Nephron progenitor cell (in vitro differentiated cells): ENCODE measurements at regions not wholly inside any gene's neighbourhood (a gene's known extent, or its start where the extent isn't known, plus 50 kb on each side); places are given as distances from the start of the nearest gene placed in this dataset.
"Not testable (repeated sequence)": the region's sequence is repeated elsewhere in the genome, so short reads cannot be mapped to it uniquely, and the experiment has no call there.

Experiments used
- DNase-seq: peaks from one replicate; pipeline ENCODE4 v3.0.0; 2021
- H3K27ac Mint-ChIP-seq: 2 replicates; pipeline ENCODE4 v1.8.0; 2021; ENCODE audit warnings: mild to moderate bottlenecking, moderate library complexity, mixed read lengths
- H3K27me3 Mint-ChIP-seq: 2 replicates; pipeline ENCODE4 v1.8.0; 2021; ENCODE audit warnings: mild to moderate bottlenecking, low read depth, mixed read lengths; ENCODE audit not compliant: poor library complexity
- H3K36me3 Mint-ChIP-seq: 2 replicates; pipeline ENCODE4 v1.8.0; 2021; ENCODE audit warnings: low read depth, mixed read lengths
- H3K4me1 Mint-ChIP-seq: 2 replicates; pipeline ENCODE4 v1.8.0; 2021; ENCODE audit warnings: mixed read lengths
- H3K4me3 Mint-ChIP-seq: 2 replicates; pipeline ENCODE4 v1.8.0; 2021; ENCODE audit warnings: mild to moderate bottlenecking, moderate library complexity, mixed read lengths
- H3K9me3 Mint-ChIP-seq: 2 replicates; pipeline ENCODE4 v1.8.0; 2021; ENCODE audit warnings: mild to moderate bottlenecking, moderate library complexity, mixed read lengths
- TF ChIP-seq, protein P1 (sequence below): fragments of 200-600 bp; sonication (generic); IDR thresholded peaks from 2 replicates; pipeline ENCODE4 v1.5.0; 2021; ENCODE audit warnings: antibody characterized with exemption

GRCh38 chr2:118582058-118582457 lies 265.4 kb downstream of the EN1 start:
- TF ChIP-seq, protein P1, sequence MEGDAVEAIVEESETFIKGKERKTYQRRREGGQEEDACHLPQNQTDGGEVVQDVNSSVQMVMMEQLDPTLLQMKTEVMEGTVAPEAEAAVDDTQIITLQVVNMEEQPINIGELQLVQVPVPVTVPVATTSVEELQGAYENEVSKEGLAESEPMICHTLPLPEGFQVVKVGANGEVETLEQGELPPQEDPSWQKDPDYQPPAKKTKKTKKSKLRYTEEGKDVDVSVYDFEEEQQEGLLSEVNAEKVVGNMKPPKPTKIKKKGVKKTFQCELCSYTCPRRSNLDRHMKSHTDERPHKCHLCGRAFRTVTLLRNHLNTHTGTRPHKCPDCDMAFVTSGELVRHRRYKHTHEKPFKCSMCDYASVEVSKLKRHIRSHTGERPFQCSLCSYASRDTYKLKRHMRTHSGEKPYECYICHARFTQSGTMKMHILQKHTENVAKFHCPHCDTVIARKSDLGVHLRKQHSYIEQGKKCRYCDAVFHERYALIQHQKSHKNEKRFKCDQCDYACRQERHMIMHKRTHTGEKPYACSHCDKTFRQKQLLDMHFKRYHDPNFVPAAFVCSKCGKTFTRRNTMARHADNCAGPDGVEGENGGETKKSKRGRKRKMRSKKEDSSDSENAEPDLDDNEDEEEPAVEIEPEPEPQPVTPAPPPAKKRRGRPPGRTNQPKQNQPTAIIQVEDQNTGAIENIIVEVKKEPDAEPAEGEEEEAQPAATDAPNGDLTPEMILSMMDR = no peak
- H3K9me3 Mint-ChIP-seq = no peaks in the 10 kb centered on the region
- H3K4me1 Mint-ChIP-seq = peaks cover 51% of the 10 kb centered on the region
- DNase-seq = no peak
- no peak overlapping the region for H3K27ac Mint-ChIP-seq
- no peaks in the 10 kb centered on the region for H3K36me3 Mint-ChIP-seq
- no peak overlapping the region for H3K4me3 Mint-ChIP-seq
- no peaks in the 10 kb centered on the region for H3K27me3 Mint-ChIP-seq

GRCh38 chr2:118580651-118581050 lies 266.8 kb downstream of the EN1 start:
- TF ChIP-seq, protein P1 = no peak
- H3K27me3 Mint-ChIP-seq = peaks cover 5% of the 10 kb centered on the region
- no peaks in the 10 kb centered on the region for H3K9me3 Mint-ChIP-seq
- H3K27ac Mint-ChIP-seq = no peak overlapping the region
- no peak overlapping the region for H3K4me3 Mint-ChIP-seq
- H3K4me1 Mint-ChIP-seq = peaks cover 65% of the 10 kb centered on the region
- DNase-seq = no peak
- no peaks in the 10 kb centered on the region for H3K36me3 Mint-ChIP-seq

DNA sequence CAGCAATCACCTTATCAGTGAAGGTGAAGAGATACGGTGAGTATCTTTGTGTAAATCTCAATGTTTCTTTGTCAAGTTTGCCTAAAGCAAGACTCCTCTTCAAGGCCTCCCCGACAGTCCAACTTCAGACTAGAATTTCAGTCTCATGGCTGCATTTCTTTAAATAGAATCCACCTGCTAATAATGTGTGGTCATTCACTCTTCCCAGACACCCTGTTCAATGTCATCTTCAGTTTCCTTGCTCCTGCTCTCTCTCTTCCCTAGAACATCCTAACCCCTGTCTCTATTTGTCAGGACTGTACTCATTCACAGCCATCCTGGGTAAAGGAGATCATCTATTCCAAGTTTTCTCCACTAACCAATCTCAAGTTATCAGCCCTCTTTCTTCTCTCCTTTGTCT lies 267.3 kb downstream of the EN1 start:
- H3K4me1 Mint-ChIP-seq = peaks cover 69% of the 10 kb centered on the region
- H3K36me3 Mint-ChIP-seq = no peaks in the 10 kb centered on the region
- no peaks in the 10 kb centered on the region for H3K9me3 Mint-ChIP-seq
- H3K27me3 Mint-ChIP-seq = peaks cover 5% of the 10 kb centered on the region
- H3K27ac Mint-ChIP-seq = no peak overlapping the region
- TF ChIP-seq, protein P1 = no peak
- DNase-seq = no peak
- no peak overlapping the region for H3K4me3 Mint-ChIP-seq

DNA sequence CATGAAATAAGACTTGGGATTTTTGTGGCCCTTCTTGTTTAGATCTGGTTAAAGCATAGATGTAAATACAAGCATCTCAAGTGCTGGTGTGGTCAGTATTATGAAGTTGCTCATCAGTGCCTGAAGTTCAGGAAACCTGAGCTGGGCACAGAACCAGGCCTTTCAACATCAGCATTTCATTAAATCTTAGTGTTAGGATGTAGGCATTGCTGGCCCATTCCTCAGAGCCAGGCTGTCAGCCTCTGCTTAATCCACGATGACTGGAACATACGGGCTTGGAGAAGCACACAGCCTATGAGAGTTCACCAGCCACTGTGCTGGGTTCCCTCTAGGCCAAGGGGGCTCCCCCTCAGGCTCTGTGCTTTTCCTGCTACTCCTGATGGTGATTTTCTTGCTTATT lies 270.2 kb downstream of the EN1 start:
- H3K4me3 Mint-ChIP-seq = no peak overlapping the region
- peaks cover 59% of the 10 kb centered on the region for H3K4me1 Mint-ChIP-seq
- no peaks in the 10 kb centered on the region for H3K36me3 Mint-ChIP-seq
- DNase-seq = no peak
- TF ChIP-seq, protein P1 = no peak
- no peak overlapping the region for H3K27ac Mint-ChIP-seq
- H3K27me3 Mint-ChIP-seq = peaks cover 16% of the 10 kb centered on the region
- no peaks in the 10 kb centered on the region for H3K9me3 Mint-ChIP-seq

- no peaks in the 10 kb centered on the region for H3K36me3 Mint-ChIP-seq
- H3K4me1 Mint-ChIP-seq = peaks cover 68% of the 10 kb centered on the region
- no peak overlapping the region for H3K27ac Mint-ChIP-seq
- no peak for DNase-seq
- H3K27me3 Mint-ChIP-seq = peaks cover 16% of the 10 kb centered on the region
- no peaks in the 10 kb centered on the region for H3K9me3 Mint-ChIP-seq
- H3K4me3 Mint-ChIP-seq = no peak overlapping the region
- TF ChIP-seq, protein P1 = no peak
Observed at GRCh38 chr2:118576109-118576855, 271.2 kb downstream of the EN1 start.

DNA sequence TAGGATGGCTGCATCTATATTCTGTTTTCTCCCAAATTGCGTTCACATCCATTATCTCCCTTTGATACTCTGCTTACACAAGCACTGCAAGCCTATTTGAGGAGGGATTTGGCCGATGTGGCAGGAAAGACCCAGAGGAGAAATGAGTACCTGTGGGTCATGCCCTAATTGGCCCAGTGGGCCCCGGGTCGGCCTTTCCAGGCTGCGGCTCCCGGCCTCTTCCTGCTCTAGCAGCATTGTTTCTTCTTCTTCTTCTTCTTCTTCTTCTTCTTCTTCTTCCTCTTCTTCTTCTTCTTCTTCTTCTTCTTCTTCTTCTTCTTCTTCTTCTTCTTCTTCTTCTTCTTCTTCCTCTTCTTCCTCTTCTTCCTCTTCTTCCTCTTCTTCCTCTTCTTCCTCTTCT lies 275.1 kb downstream of the EN1 start:
- not testable (repeated sequence) for H3K27ac Mint-ChIP-seq, H3K36me3 Mint-ChIP-seq, H3K9me3 Mint-ChIP-seq, H3K4me3 Mint-ChIP-seq, DNase-seq
- peaks cover 16% of the 10 kb centered on the region for H3K27me3 Mint-ChIP-seq
- peaks cover 71% of the 10 kb centered on the region for H3K4me1 Mint-ChIP-seq
